ENCODE measurements at regions not wholly inside any gene's neighbourhood (a gene's known extent, or its start where the extent isn't known, plus 50 kb on each side); places are given as distances from the start of the nearest gene placed in this dataset.

GRCh38 chr7:145156834-145157233 lies 321.0 kb upstream of the TPK1 start:
- no peak overlapping the region for H3K18ac ChIP-seq (ENCODE audit: low read depth, low read length)
- H3K9ac ChIP-seq (ENCODE audit: low read depth, low read length) = no peak overlapping the region
- intact Hi-C loops (cut with micrococcal nuclease) = no loop called here
- BruUV-seq (replicated peaks) = no TSS peak
- H4K8ac ChIP-seq (ENCODE audit: low read depth in 2 of 2, low read length in 2 of 2) = no peak overlapping the region
- H3K4ac ChIP-seq (ENCODE audit: low read depth, low read length) = no peak overlapping the region
- H2BK20ac ChIP-seq (ENCODE audit: low read depth, low read length) = no peak overlapping the region
- no peaks in the 10 kb centered on the region for H3K27me3 ChIP-seq (ENCODE audit: control insufficient read depth, insufficient read depth, low read length)
- no peak for ATAC-seq (ENCODE audit: low read depth)
- H2BK120ac ChIP-seq (ENCODE audit: low read depth, low read length) = no peak overlapping the region
- no peak overlapping the region for H3K27ac ChIP-seq (ENCODE audit: insufficient read depth, low read length)
- no peak overlapping the region for H2BK5ac ChIP-seq (ENCODE audit: low read depth, low read length, poor library complexity, severe bottlenecking)
- peaks cover 11% of the 10 kb centered on the region for H3K9me3 ChIP-seq (ENCODE audit: control insufficient read depth, insufficient read depth, low read length)
- no peaks in the 10 kb centered on the region for H3K36me3 ChIP-seq (ENCODE audit: control insufficient read depth, insufficient read depth, low read length)
- DNase-seq = no peak
- no peak overlapping the region for H3K56ac ChIP-seq (ENCODE audit: extremely low read depth, insufficient read depth, low read length)
- H3K4me1 ChIP-seq (ENCODE audit: control insufficient read depth, insufficient read depth, low read length) = no peaks in the 10 kb centered on the region
- in situ Hi-C loops (cut with MboI; ENCODE audit: low sequenced_read_pairs) = no loop called here
- no peak overlapping the region for H3K23ac ChIP-seq (ENCODE audit: low read depth, low read length)
- no peak overlapping the region for H3K4me3 ChIP-seq (ENCODE audit: insufficient read depth, low read depth, low read length)
- no peak overlapping the region for H2AK5ac ChIP-seq (ENCODE audit: low read depth, low read length)
- no peaks in the 10 kb centered on the region for H4K20me1 ChIP-seq (ENCODE audit: insufficient read depth, low read length)
- H3K4me2 ChIP-seq (ENCODE audit: low read depth, low read length) = no peak overlapping the region
- dilution Hi-C loops (cut with HindIII; ENCODE audit: low sequenced_read_pairs, unreplicated experiment) = no loop called here
- H2BK15ac ChIP-seq (ENCODE audit: low read depth, low read length) = no peak overlapping the region
- H2AK9ac ChIP-seq (replicated peaks; ENCODE audit: low read depth, low read length, poor library complexity) = no peak overlapping the region
- TF ChIP-seq NFE2L2 (IDR thresholded peaks at IDR 0.05; ENCODE audit: low read depth, low read length) (no peak), MAFK (IDR thresholded peaks at IDR 0.05; ENCODE audit: low read depth, low read length) (no peak), MAZ (IDR thresholded peaks at IDR 0.05; ENCODE audit: borderline replicate concordance, low read depth, low read length) (no peak), POLR2A (IDR thresholded peaks at IDR 0.05; ENCODE audit: low read depth, low read length) (no peak), FOS (IDR thresholded peaks at IDR 0.05; ENCODE audit: low read depth, low read length) (no peak), BHLHE40 (IDR thresholded peaks at IDR 0.05; ENCODE audit: low read depth, low read length) (no peak), CTCF (conservative IDR thresholded peaks at IDR 0.05; ENCODE audit: low read depth, low read length) (no peak), RFX5 (IDR thresholded peaks at IDR 0.05; ENCODE audit: low read depth, low read length) (no peak), CHD1 (IDR thresholded peaks at IDR 0.05; ENCODE audit: low read depth, low read length) (no peak), RAD21 (IDR thresholded peaks at IDR 0.05; ENCODE audit: low read length) (no peak)
- ChIA-PET POLR2A (ENCODE audit: unreplicated experiment) (no interaction called here), CTCF (no interaction called here)
- H3K9me1 ChIP-seq (ENCODE audit: insufficient read depth, low read length) = no peaks in the 10 kb centered on the region
- WGBS, 2 experiments (ENCODE audit: extremely low coverage in 2 of 2, insufficient read length in 1 of 2) = no CpG with 5 or more reads among the region's 1 CpG
- no peak overlapping the region for H2AFZ ChIP-seq (replicated peaks; ENCODE audit: low read length, poor library complexity)
- H4K5ac ChIP-seq (ENCODE audit: low read depth, low read length) = no peak overlapping the region
- H3K14ac ChIP-seq (replicated peaks; ENCODE audit: low read depth, low read length) = no peak overlapping the region
- H4K91ac ChIP-seq (ENCODE audit: insufficient read depth, low read depth, low read length) = no peak overlapping the region
- H3K79me1 ChIP-seq (ENCODE audit: low read depth in 1 of 2, low read length in 2 of 2) = no peaks in the 10 kb centered on the region

Data from IMR-90 (cell line).